Liver (tissue), 8 donors: ENCODE measurements at regions not wholly inside any gene's neighbourhood (a gene's known extent, or its start where the extent isn't known, plus 50 kb on each side); places are given as distances from the start of the nearest gene placed in this dataset.

Experiments used
- DNase-seq: peaks from one replicate; pipeline ENCODE4 v3.0.0-alpha.2; 2017; ENCODE audit warnings: low spot score
- H3K27ac ChIP-seq, 2 donors: one replicate each; pipeline ENCODE4 v1.7.0; 2013; ENCODE audit warnings: inconsistent platforms in 2 of 2, low read length in 2 of 2, control low read depth in 1 of 2, low read depth in 1 of 2, mild to moderate bottlenecking in 1 of 2
- H3K27me3 ChIP-seq, 4 donors: one replicate each; pipeline versions ENCODE4 v1.6.1 to v1.7.0; 2013; ENCODE audit warnings: low read length in 3 of 4, inconsistent platforms in 1 of 4, mild to moderate bottlenecking in 1 of 4, moderate library complexity in 1 of 4; ENCODE audit not compliant: control insufficient read depth in 4 of 4, insufficient read depth in 4 of 4
- H3K36me3 ChIP-seq, 4 donors: one replicate each; pipeline versions ENCODE4 v1.6.1 to v1.7.0; 2013; ENCODE audit warnings: low read length in 3 of 4, mild to moderate bottlenecking in 3 of 4, low read depth in 1 of 4, moderate library complexity in 1 of 4; ENCODE audit not compliant: control insufficient read depth in 4 of 4, insufficient read depth in 3 of 4
- H3K4me1 ChIP-seq, 4 donors: one replicate each; pipeline versions ENCODE4 v1.6.1 to v1.7.0; 2013; ENCODE audit warnings: low read length in 3 of 4, mild to moderate bottlenecking in 3 of 4, moderate library complexity in 1 of 4; ENCODE audit not compliant: control insufficient read depth in 4 of 4, insufficient read depth in 4 of 4
- H3K4me3 ChIP-seq, 3 donors: one replicate each; pipeline versions ENCODE4 v1.6.1 to v1.7.0; 2013; ENCODE audit warnings: low read length in 3 of 3, control low read depth in 1 of 3, low read depth in 1 of 3, mild to moderate bottlenecking in 1 of 3
- H3K9ac ChIP-seq, 2 donors: one replicate each; pipeline ENCODE4 v1.7.0; 2013; ENCODE audit warnings: low read length in 2 of 2, mild to moderate bottlenecking in 2 of 2, moderate library complexity in 2 of 2, control low read depth in 1 of 2, low read depth in 1 of 2
- H3K9me3 ChIP-seq, 4 donors: one replicate each; pipeline versions ENCODE4 v1.6.1 to v1.7.0; 2013; ENCODE audit warnings: low read length in 3 of 4; ENCODE audit not compliant: control insufficient read depth in 4 of 4
- ATF3 ChIP-seq: IDR thresholded peaks from 2 replicates; pipeline ENCODE4 v1.6.1; 2016; ENCODE audit warnings: antibody characterized with exemption
- CTCF ChIP-seq: fragments of 150-350 bp; IDR thresholded peaks from 2 replicates; pipeline ENCODE4 v1.5.1; 2017; ENCODE audit warnings: improper control_type of control experiment, low read depth, low read length; ENCODE audit not compliant: missing input control
- EGR1 ChIP-seq, 2 donors: IDR thresholded peaks; 2 replicates each; pipeline ENCODE4 v1.6.1; 2016 to 2018; ENCODE audit warnings: antibody characterized with exemption in 2 of 2, low read depth in 2 of 2
- FOXA1 ChIP-seq: IDR thresholded peaks from 2 replicates; pipeline ENCODE4 v1.6.1; 2016; ENCODE audit warnings: antibody characterized with exemption
- FOXA2 ChIP-seq: IDR thresholded peaks from 2 replicates; pipeline ENCODE4 v1.6.1; 2016; ENCODE audit warnings: antibody characterized with exemption
- GABPA ChIP-seq, 2 donors: IDR thresholded peaks in 1 of 2; conservative IDR thresholded peaks in 1 of 2; 2 replicates each; pipeline ENCODE4 v1.6.1; 2016; ENCODE audit warnings: antibody characterized with exemption in 2 of 2, mild to moderate bottlenecking in 1 of 2, moderate library complexity in 1 of 2
- HNF4A ChIP-seq, 2 donors: conservative IDR thresholded peaks; 2 replicates each; pipeline ENCODE4 v1.6.1; 2016; ENCODE audit warnings: antibody characterized with exemption in 2 of 2, mild to moderate bottlenecking in 2 of 2
- HNF4G ChIP-seq: IDR thresholded peaks from 2 replicates; pipeline ENCODE4 v1.6.1; 2016; ENCODE audit warnings: antibody characterized with exemption
- JUND ChIP-seq, 2 donors: IDR thresholded peaks; 2 replicates each; pipeline ENCODE4 v1.6.1; 2016; ENCODE audit warnings: antibody characterized with exemption in 2 of 2
- MAX ChIP-seq: IDR thresholded peaks from 2 replicates; pipeline ENCODE4 v1.6.1; 2016; ENCODE audit warnings: antibody characterized with exemption
- NR2F2 ChIP-seq: IDR thresholded peaks from 2 replicates; pipeline ENCODE4 v1.6.1; 2016; ENCODE audit warnings: antibody characterized with exemption
- RAD21 ChIP-seq, 2 donors: IDR thresholded peaks; 2 replicates each; pipeline ENCODE4 v1.6.1; 2016; ENCODE audit warnings: antibody characterized with exemption in 2 of 2, mild to moderate bottlenecking in 2 of 2
- RXRA ChIP-seq, 2 donors: IDR thresholded peaks; 2 replicates each; pipeline ENCODE4 v1.6.1; 2017 to 2018; ENCODE audit warnings: antibody characterized with exemption in 2 of 2, mild to moderate bottlenecking in 1 of 2
- SP1 ChIP-seq: IDR thresholded peaks from 2 replicates; pipeline ENCODE4 v1.6.1; 2018; ENCODE audit warnings: antibody characterized with exemption, mild to moderate bottlenecking
- TAF1 ChIP-seq: conservative IDR thresholded peaks from 2 replicates; pipeline ENCODE4 v1.6.1; 2016; ENCODE audit warnings: antibody characterized with exemption, mild to moderate bottlenecking
- YY1 ChIP-seq: IDR thresholded peaks from 2 replicates; pipeline ENCODE4 v1.6.1; 2016; ENCODE audit warnings: antibody characterized with exemption, mild to moderate bottlenecking
- WGBS: extraction: QIAGEN DNeasy Blood & Tissue Kit; methylation state at CpG from one replicate; pipeline ENCODE4 v1.1.7; 2013; 5-methylcytosine and 5-hydroxymethylcytosine counted together
- TF ChIP-seq, protein P1 (sequence below): IDR thresholded peaks from 2 replicates; pipeline ENCODE4 v1.6.1; 2016; ENCODE audit warnings: antibody characterized with exemption
- TF ChIP-seq, protein P2 (sequence below): IDR thresholded peaks from 2 replicates; pipeline ENCODE4 v1.6.1; 2016; ENCODE audit warnings: antibody characterized with exemption, mild to moderate bottlenecking
- donor health status: healthy.
- donor health status: healthy.
- donor health status: healthy.
- donor health status: healthy.
- donor health status: healthy.

DNA sequence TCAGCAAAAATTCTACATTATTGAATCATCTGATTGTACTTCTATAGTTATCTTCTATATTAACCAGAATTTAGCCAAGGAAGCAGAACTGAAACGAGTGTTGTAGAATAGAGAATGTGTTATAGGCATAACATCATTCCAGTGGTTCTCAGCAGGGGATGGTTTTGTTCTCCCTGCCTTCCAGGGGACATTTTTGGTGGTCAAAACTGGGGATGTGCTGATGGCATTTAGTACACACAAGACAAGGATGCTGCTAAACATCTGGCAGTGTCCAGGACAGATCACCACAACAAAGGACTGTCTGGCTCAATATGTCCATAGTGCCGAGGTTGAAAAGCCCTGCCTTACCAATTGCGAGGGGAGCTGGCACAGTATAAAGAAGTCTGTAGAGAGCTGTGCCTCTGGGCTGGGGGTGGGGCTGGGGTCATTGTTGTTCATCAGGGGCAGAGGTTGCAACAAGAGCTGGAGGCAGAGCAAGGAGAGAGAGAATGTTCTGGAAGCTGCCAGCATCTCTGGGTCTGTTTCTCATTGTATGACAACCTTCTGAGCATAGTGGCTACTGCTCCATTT lies 1472.8 kb downstream of the AACS start:
- Histone ChIP-seq H3K9me3 (peaks cover 0 to 2% (median 0%) of the 10 kb centered on the region in 4 donors), H3K27ac (no peak overlapping the region), H3K27me3 (no peaks in the 10 kb centered on the region), H3K36me3 (no peaks in the 10 kb centered on the region), H3K4me3 (no peak overlapping the region), H3K9ac (no peak overlapping the region), H3K4me1 (no peaks in the 10 kb centered on the region)
- TF ChIP-seq YY1 (no peak), HNF4A (conservative IDR thresholded peaks at IDR 0.05) (no peak), EGR1 (IDR thresholded peaks at IDR 0.05; ENCODE audit: low read depth in 2 of 2) (no peak), HNF4G (no peak), JUND (IDR thresholded peaks at IDR 0.05) (no peak), NR2F2 (no peak), TAF1 (no peak), FOXA2 (no peak), ATF3 (no peak), GABPA (IDR thresholded peaks at IDR 0.05 in 1 of 2, conservative IDR thresholded peaks at IDR 0.05 in 1 of 2) (no peak), RXRA (IDR thresholded peaks at IDR 0.05) (no peak), CTCF (no peak), SP1 (no peak), RAD21 (IDR thresholded peaks at IDR 0.05) (no peak), MAX (no peak), FOXA1 (no peak)
- TF ChIP-seq, protein P1, sequence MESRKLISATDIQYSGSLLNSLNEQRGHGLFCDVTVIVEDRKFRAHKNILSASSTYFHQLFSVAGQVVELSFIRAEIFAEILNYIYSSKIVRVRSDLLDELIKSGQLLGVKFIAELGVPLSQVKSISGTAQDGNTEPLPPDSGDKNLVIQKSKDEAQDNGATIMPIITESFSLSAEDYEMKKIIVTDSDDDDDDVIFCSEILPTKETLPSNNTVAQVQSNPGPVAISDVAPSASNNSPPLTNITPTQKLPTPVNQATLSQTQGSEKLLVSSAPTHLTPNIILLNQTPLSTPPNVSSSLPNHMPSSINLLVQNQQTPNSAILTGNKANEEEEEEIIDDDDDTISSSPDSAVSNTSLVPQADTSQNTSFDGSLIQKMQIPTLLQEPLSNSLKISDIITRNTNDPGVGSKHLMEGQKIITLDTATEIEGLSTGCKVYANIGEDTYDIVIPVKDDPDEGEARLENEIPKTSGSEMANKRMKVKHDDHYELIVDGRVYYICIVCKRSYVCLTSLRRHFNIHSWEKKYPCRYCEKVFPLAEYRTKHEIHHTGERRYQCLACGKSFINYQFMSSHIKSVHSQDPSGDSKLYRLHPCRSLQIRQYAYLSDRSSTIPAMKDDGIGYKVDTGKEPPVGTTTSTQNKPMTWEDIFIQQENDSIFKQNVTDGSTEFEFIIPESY = no peak
- TF ChIP-seq, protein P2, sequence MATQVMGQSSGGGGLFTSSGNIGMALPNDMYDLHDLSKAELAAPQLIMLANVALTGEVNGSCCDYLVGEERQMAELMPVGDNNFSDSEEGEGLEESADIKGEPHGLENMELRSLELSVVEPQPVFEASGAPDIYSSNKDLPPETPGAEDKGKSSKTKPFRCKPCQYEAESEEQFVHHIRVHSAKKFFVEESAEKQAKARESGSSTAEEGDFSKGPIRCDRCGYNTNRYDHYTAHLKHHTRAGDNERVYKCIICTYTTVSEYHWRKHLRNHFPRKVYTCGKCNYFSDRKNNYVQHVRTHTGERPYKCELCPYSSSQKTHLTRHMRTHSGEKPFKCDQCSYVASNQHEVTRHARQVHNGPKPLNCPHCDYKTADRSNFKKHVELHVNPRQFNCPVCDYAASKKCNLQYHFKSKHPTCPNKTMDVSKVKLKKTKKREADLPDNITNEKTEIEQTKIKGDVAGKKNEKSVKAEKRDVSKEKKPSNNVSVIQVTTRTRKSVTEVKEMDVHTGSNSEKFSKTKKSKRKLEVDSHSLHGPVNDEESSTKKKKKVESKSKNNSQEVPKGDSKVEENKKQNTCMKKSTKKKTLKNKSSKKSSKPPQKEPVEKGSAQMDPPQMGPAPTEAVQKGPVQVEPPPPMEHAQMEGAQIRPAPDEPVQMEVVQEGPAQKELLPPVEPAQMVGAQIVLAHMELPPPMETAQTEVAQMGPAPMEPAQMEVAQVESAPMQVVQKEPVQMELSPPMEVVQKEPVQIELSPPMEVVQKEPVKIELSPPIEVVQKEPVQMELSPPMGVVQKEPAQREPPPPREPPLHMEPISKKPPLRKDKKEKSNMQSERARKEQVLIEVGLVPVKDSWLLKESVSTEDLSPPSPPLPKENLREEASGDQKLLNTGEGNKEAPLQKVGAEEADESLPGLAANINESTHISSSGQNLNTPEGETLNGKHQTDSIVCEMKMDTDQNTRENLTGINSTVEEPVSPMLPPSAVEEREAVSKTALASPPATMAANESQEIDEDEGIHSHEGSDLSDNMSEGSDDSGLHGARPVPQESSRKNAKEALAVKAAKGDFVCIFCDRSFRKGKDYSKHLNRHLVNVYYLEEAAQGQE = no peak
- no peak for DNase-seq
- 74% methylated on average over 3 of the region's 3 CpGs for WGBS
